ENCODE measurements at regions not wholly inside any gene's neighbourhood (a gene's known extent, or its start where the extent isn't known, plus 50 kb on each side); places are given as distances from the start of the nearest gene placed in this dataset.

- Mint-ChIP-seq H3K4me3 (ENCODE audit: unreplicated experiment) (no peak overlapping the region), H3K27me3 (ENCODE audit: insufficient read depth, unreplicated experiment) (peaks cover 3% of the 10 kb centered on the region), H3K4me1 (ENCODE audit: low read depth, unreplicated experiment) (no peaks in the 10 kb centered on the region), H3K9me3 (ENCODE audit: unreplicated experiment) (no peaks in the 10 kb centered on the region), H3K27ac (ENCODE audit: unreplicated experiment) (no peak overlapping the region), H3K36me3 (ENCODE audit: insufficient read depth, unreplicated experiment) (no peaks in the 10 kb centered on the region)
- Histone ChIP-seq H3K4me1 (no peaks in the 10 kb centered on the region), H3K27me3 (replicated peaks; ENCODE audit: control insufficient read depth, insufficient read depth, low read length) (no peaks in the 10 kb centered on the region), H3K4me3 (ENCODE audit: low read depth, low read length) (no peak overlapping the region), H3K36me3 (ENCODE audit: control insufficient read depth, insufficient read depth, low read length) (no peaks in the 10 kb centered on the region), H3K9me3 (no peaks in the 10 kb centered on the region)
- no peak for DNase-seq
- no TSS peak for BruUV-seq (replicated peaks)
- intact Hi-C loops (cut with micrococcal nuclease; ENCODE audit: unreplicated experiment): no loop called here
- ChIA-PET POLR2A (no interaction called here), CTCF (no interaction called here)
- TF ChIP-seq, protein P1, sequence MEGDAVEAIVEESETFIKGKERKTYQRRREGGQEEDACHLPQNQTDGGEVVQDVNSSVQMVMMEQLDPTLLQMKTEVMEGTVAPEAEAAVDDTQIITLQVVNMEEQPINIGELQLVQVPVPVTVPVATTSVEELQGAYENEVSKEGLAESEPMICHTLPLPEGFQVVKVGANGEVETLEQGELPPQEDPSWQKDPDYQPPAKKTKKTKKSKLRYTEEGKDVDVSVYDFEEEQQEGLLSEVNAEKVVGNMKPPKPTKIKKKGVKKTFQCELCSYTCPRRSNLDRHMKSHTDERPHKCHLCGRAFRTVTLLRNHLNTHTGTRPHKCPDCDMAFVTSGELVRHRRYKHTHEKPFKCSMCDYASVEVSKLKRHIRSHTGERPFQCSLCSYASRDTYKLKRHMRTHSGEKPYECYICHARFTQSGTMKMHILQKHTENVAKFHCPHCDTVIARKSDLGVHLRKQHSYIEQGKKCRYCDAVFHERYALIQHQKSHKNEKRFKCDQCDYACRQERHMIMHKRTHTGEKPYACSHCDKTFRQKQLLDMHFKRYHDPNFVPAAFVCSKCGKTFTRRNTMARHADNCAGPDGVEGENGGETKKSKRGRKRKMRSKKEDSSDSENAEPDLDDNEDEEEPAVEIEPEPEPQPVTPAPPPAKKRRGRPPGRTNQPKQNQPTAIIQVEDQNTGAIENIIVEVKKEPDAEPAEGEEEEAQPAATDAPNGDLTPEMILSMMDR (IDR thresholded peaks at IDR 0.05; ENCODE audit: insufficient read depth in 1 of 2, low read depth in 1 of 2, low read length in 1 of 2, severe bottlenecking in 1 of 2, unreplicated experiment in 1 of 2): no peak
Observed at GRCh38 chr4:96691521-96691920, 851.6 kb downstream of the PDHA2 start.

GRCh38 chr4:96698831-96699230 is 858.9 kb downstream of the PDHA2 start:
- BruUV-seq (replicated peaks): no TSS peak

DNA sequence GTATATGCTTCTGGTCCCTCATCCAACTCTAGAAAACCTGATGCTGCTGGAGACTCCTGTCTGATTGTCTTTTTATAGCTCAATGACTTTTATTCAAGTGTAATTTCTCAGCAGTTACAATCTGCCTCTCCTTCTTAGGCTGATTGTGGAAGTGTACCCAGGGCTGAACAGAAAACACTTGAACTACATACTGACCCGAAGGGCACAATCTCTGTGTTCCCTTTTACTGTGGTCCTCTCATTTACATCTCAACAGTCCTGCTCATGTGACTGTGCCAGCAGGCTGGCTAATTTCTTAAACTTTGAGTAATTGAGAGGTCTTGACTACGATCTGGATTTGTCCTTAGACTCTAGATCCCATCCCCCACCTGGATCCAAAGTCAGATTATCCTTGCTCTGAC is 863.4 kb downstream of the PDHA2 start:
- Histone ChIP-seq H3K27me3 (replicated peaks; ENCODE audit: control insufficient read depth, insufficient read depth, low read length) (no peaks in the 10 kb centered on the region), H3K4me3 (ENCODE audit: low read depth, low read length) (no peak overlapping the region), H3K9me3 (no peaks in the 10 kb centered on the region), H3K36me3 (ENCODE audit: control insufficient read depth, insufficient read depth, low read length) (no peaks in the 10 kb centered on the region), H3K4me1 (0 out of 2 replicates have a peak, but pooled peaks cover 3% of the 10 kb centered on the region)
- ChIA-PET CTCF (no interaction called here), POLR2A (no interaction called here)
- no peak for DNase-seq
- Mint-ChIP-seq H3K9me3 (ENCODE audit: unreplicated experiment) (no peaks in the 10 kb centered on the region), H3K36me3 (ENCODE audit: insufficient read depth, unreplicated experiment) (no peaks in the 10 kb centered on the region), H3K27me3 (ENCODE audit: insufficient read depth, unreplicated experiment) (no peaks in the 10 kb centered on the region), H3K27ac (ENCODE audit: unreplicated experiment) (no peak overlapping the region), H3K4me1 (ENCODE audit: low read depth, unreplicated experiment) (no peaks in the 10 kb centered on the region), H3K4me3 (ENCODE audit: unreplicated experiment) (no peak overlapping the region)
- BruUV-seq (replicated peaks): no TSS peak
- TF ChIP-seq, protein P1 (IDR thresholded peaks at IDR 0.05; ENCODE audit: insufficient read depth in 1 of 2, low read depth in 1 of 2, low read length in 1 of 2, severe bottlenecking in 1 of 2, unreplicated experiment in 1 of 2): no peak
- intact Hi-C loops (cut with micrococcal nuclease; ENCODE audit: unreplicated experiment): no loop called here

More at GRCh38 chr4:96698831-96699230, 858.9 kb downstream of the PDHA2 start:
- H3K4me1 ChIP-seq: 0 out of 2 replicates have a peak, but pooled peaks cover 3% of the 10 kb centered on the region
- H3K27me3 ChIP-seq (replicated peaks; ENCODE audit: control insufficient read depth, insufficient read depth, low read length): no peaks in the 10 kb centered on the region
- H3K27ac Mint-ChIP-seq (ENCODE audit: unreplicated experiment): no peak overlapping the region
- no peaks in the 10 kb centered on the region for H3K4me1 Mint-ChIP-seq (ENCODE audit: low read depth, unreplicated experiment)
- no peaks in the 10 kb centered on the region for H3K27me3 Mint-ChIP-seq (ENCODE audit: insufficient read depth, unreplicated experiment)
- ChIA-PET POLR2A (no interaction called here), CTCF (no interaction called here)
- DNase-seq: no peak
- H3K4me3 Mint-ChIP-seq (ENCODE audit: unreplicated experiment): no peak overlapping the region
- H3K9me3 ChIP-seq: no peaks in the 10 kb centered on the region
- H3K9me3 Mint-ChIP-seq (ENCODE audit: unreplicated experiment): no peaks in the 10 kb centered on the region
- H3K36me3 Mint-ChIP-seq (ENCODE audit: insufficient read depth, unreplicated experiment): no peaks in the 10 kb centered on the region
- no peaks in the 10 kb centered on the region for H3K36me3 ChIP-seq (ENCODE audit: control insufficient read depth, insufficient read depth, low read length)
- intact Hi-C loops (cut with micrococcal nuclease; ENCODE audit: unreplicated experiment): no loop called here
- TF ChIP-seq, protein P1 (IDR thresholded peaks at IDR 0.05; ENCODE audit: insufficient read depth in 1 of 2, low read depth in 1 of 2, low read length in 1 of 2, severe bottlenecking in 1 of 2, unreplicated experiment in 1 of 2): no peak
- no peak overlapping the region for H3K4me3 ChIP-seq (ENCODE audit: low read depth, low read length)
